ENCODE measurements at regions not wholly inside any gene's neighbourhood (a gene's known extent, or its start where the extent isn't known, plus 50 kb on each side); places are given as distances from the start of the nearest gene placed in this dataset.

- DNase-seq = no peak
Measured at GRCh38 chr9:118215549-118215948, 511.3 kb downstream of the TLR4 start.

- no peak for DNase-seq
Measured at GRCh38 chr9:118222375-118222774, 518.2 kb downstream of the TLR4 start.

DNA sequence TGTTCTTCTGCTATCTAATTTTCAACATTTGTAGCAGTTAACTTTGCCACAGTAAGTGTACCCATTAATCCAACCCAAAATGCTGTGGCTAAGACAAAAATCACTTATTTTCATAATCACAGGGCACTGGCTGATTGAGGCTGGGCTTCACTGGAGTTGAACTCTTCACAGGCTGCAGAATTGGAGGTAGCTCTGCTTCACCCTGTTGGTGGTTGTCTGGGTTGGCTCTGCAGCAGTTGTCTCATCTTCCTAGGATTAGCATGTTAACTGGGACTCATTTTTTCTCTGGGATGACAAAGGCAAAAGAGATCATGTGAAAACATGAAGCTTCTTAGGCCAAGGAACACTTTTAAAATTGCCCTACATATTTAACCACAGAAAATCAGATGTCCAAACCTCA, 518.9 kb downstream of the TLR4 start:
- no peak for DNase-seq

- DNase-seq = no peak
Measured at GRCh38 chr9:118230329-118230728, 526.1 kb downstream of the TLR4 start.

DNA sequence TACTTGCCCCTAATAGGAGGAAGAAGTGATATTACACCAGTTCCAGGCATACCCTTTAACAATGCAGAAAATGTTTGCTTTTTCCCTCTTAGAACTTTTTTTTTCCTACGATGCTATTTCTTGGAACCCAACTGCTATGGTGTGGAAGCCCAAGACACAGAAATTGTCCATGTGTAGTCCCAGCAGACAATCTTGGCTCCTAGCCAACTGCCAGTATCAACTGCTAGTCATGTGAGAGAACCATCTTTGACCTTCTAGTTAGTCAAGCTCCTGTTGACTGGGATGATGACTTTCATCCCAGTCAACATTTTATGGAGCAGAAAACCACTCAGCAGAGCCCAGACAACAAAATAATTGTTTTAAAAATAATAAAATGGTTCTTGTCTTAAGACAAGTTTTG, 532.4 kb downstream of the TLR4 start:
- no peak for DNase-seq

- no peak for DNase-seq
Measured at GRCh38 chr9:118238139-118238538, 533.9 kb downstream of the TLR4 start.

DNA sequence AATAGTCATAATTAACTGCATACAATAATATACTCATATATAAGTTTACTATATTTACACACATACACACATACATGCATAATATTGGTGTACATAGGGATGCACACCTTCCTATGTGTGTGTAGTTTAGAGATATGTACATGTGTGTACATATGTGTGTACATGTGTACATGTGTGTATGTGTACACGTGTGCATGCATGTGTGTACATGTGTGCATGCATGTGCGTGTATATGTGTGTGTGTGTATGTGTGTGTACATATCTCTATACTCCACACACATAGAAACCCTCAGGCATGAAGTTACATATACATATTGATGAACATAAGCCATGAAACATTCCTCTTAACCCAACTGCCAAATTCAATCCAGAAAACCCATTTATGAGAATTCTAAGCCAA, 547.8 kb downstream of the TLR4 start:
- DNase-seq = no peak

- DNase-seq = no peak
Measured at GRCh38 chr9:118262191-118262590, 558.0 kb downstream of the TLR4 start.

DNA sequence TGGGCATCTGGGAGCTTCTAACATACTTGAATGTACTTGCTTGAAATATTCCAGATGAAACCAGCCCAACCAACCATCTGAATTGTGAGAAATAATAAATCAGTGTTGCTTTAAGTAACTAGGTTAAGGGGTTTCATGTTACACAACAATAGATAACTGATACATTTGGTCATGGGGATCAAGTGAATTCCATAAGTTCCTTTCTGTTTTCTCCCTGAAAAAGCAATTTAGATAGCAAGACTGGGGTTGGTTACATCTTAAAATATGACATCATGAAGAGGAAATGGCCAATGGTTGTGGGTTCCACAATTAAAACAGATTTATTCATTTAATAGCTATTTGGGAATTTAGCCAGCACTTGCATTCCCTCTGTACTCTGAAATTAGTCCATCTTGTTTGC, 559.7 kb downstream of the TLR4 start:
- no peak for DNase-seq

GRCh38 chr9:118268046-118268445, 563.8 kb downstream of the TLR4 start:
- no peak for DNase-seq

GRCh38 chr9:118269623-118270022, 565.4 kb downstream of the TLR4 start:
- no peak for DNase-seq

GRCh38 chr9:118271331-118271730, 567.1 kb downstream of the TLR4 start:
- no peak for DNase-seq

GRCh38 chr9:118271936-118272335, 567.7 kb downstream of the TLR4 start:
- no peak for DNase-seq

DNA sequence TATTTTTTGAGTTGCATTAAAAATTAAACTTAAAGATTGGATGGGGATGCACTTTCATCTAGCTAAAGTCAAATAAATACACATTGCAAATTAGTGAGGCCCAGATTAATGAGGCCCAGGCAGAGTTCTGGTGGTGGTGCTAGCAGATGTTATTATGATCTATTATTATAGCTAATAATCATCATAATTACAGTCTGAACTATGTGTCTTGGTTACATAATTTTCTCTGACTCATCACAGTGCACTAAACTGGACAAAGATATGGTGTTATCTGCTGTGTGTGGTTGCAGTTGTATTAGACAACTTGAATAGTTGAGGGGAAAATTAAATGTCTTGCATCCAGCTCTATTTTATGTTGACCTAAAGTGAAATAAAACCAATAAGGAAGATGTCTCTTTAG, 568.8 kb downstream of the TLR4 start:
- DNase-seq = no peak

GRCh38 chr9:118276784-118277183, 572.6 kb downstream of the TLR4 start:
- DNase-seq = no peak

DNA sequence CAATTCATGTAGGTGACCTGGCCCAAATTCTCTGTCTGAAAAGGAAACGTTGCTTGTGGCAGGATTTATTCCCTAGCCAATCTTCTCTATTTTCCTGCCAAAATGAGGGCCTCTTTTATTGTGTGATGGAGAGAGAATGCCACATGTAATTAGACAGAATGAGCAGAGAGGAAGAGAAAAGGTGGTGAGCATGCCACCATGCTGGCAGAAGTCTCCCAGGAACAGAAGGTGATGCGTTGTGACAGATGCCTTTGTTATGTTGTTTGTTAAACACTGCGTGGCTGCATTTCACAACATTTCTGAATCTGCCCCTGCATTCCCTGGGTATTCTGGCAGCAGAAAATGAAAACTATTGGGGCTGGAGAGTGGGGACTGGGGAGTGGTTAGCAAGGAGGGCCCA, 577.6 kb downstream of the TLR4 start:
- DNase-seq = no peak

DNA sequence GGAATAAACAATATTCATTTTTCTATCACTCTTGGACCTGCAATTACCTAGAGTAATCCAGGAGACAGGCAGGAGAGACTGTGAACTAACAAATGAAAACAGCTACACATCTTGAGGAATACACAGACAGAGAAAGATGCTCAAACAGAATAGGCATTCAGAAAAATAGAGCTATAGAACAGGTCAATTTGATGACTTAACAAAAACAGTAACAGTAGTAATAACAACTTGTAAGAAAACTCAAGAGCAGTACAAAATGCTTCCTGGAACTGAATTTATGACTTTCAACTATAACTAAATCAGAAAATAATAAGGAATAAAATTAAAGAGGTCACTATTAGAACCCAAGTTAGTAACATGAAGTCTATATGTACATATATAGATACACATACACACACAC, 579.3 kb downstream of the TLR4 start:
- DNase-seq = no peak

DNA sequence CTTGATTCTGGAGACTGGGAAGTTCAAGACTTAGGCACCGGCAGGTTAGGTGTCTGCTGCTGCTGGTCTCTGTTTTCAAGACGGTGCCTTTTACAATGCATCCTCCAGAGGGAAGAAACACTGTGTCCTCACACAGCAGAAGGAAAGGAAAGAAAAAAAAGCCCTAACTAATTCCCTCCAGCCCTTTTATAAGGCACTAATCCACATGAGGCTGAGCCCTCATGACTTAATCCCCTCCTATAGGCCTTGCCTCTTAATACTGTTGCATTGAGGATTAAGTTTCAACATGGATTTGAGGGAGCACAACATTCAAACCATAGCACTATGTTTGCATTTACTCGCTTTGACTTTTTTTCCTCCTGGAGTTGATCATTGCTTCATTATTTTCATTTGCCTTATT, 585.9 kb downstream of the TLR4 start:
- DNase-seq = no peak

DNA sequence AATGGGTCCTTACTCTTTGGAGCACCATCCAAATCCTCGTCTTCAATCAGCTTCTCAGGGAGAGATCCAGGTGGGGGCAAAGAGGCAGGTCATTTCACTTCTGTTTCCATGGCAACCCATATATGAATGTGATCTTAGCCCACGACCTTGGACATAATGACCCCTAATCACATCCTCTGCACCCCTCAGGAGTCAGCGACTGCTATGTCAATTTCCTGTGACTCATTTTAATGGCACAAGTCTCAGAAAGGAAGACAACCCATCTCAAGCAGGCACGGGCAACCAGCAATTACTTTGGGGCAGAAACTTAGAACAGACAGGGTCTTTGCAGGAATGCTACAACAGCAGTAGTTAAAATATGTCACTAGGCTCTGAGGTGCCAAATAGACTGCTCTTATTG, 591.2 kb downstream of the TLR4 start:
- DNase-seq = no peak

DNA sequence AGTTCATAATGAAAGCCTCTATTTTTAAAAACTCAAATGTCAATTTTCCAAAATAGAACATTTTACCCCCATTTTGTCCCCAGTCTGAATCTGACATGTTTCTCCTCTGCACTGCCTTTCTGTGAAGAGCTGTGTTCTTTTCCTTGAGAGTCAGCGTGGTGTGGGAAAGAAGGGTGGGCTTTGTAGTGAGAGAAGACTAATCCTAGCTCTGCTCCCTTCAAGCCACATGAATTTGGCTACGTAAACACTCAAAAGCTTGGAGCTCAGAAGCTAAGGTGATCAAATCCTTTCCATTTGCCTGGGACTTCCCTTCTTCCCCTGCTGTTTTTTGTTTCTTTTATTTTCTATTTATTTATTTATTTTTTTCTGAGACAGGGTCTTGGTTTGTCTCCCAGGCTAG, 598.5 kb downstream of the TLR4 start:
- DNase-seq = no peak

- DNase-seq = no peak
Measured at GRCh38 chr9:118303216-118303615, 599.0 kb downstream of the TLR4 start.

GRCh38 chr9:118305331-118305730, 601.1 kb downstream of the TLR4 start:
- DNase-seq = no peak

- DNase-seq = no peak
Measured at GRCh38 chr9:118306801-118307200, 602.6 kb downstream of the TLR4 start.

- no peak for DNase-seq
Measured at GRCh38 chr9:118313965-118314364, 609.8 kb downstream of the TLR4 start.

DNA sequence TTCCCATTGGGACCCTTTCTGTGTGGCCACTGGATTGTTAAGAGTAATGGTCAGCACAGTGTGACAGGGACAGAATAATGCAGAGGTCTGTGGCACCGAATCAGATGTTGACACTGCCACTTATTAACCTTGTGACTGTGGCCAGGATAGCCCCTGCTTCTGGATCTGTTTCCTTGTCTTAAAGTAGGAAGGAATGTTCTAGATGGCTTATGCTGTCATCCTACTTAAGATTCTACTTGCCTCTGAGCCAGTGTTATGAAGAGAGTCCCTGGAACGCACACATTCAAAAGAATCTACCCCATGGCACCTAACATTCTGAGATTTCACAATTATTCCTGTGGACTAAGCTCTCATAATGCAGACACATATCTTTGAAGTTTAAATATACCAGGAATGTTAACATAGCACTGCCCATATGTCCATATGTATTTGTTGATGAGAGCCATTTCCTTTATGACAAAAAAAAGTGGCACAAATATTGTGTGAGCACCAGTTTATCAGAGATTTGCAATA, 612.7 kb downstream of the TLR4 start:
- DNase-seq = no peak
